ENCODE measurements at regions not wholly inside any gene's neighbourhood (a gene's known extent, or its start where the extent isn't known, plus 50 kb on each side); places are given as distances from the start of the nearest gene placed in this dataset.

DNA sequence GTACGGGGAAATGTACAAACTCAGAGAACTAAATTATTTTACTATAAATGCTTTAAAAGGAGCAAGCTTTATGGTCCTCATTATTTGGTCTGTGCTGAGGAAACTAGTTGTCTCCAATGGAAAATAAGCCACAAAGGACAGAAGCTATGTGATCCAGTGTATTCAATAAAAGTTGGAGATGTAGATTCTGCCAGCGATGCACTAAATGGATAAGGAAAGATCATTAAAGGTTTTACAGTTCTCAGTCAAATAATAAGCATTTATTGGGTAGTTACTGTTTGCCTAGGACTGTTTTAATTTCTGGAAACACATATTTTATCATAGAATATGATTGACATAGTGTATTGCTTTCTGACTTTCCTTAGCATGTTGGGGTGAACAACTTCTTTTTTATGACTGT lies 458.9 kb upstream of the STXBP6 start:
- no peak for TF ChIP-seq EZH2 (IDR thresholded peaks at IDR 0.05; ENCODE audit: borderline replicate concordance, low read length)
- TF ChIP-seq, protein P1, sequence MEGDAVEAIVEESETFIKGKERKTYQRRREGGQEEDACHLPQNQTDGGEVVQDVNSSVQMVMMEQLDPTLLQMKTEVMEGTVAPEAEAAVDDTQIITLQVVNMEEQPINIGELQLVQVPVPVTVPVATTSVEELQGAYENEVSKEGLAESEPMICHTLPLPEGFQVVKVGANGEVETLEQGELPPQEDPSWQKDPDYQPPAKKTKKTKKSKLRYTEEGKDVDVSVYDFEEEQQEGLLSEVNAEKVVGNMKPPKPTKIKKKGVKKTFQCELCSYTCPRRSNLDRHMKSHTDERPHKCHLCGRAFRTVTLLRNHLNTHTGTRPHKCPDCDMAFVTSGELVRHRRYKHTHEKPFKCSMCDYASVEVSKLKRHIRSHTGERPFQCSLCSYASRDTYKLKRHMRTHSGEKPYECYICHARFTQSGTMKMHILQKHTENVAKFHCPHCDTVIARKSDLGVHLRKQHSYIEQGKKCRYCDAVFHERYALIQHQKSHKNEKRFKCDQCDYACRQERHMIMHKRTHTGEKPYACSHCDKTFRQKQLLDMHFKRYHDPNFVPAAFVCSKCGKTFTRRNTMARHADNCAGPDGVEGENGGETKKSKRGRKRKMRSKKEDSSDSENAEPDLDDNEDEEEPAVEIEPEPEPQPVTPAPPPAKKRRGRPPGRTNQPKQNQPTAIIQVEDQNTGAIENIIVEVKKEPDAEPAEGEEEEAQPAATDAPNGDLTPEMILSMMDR (conservative IDR thresholded peaks at IDR 0.05 in 1 of 2, IDR thresholded peaks at IDR 0.05 in 1 of 2; ENCODE audit: extremely low read depth in 1 of 2, insufficient read depth in 1 of 2, low read depth in 1 of 2, low read length in 2 of 2): no peak
